Caco-2 (cell line): ENCODE measurements at regions not wholly inside any gene's neighbourhood (a gene's known extent, or its start where the extent isn't known, plus 50 kb on each side); places are given as distances from the start of the nearest gene placed in this dataset.

Source experiments
- BruUV-seq: library from RNA; stranded (reverse); fragments of 400-500 nt; replicated peaks from 2 replicates; lab custom pipeline; 2021; lab: Mats Ljungman, UMichigan
- CTCF ChIA-PET: fragments of 300-600 bp; sonication (Branson Sonifier 250); formaldehyde crosslinking; loops from one replicate; lab custom pipeline; 2022; ENCODE audit warnings: antibody characterized with exemption; lab: Charles Lee
- POLR2A ChIA-PET: fragments of 300-600 bp; sonication (Branson Sonifier 250); formaldehyde crosslinking; loops from one replicate; lab custom pipeline; 2022; ENCODE audit warnings: antibody characterized with exemption; lab: Charles Lee
- DNase-seq, 2 experiments: peaks; one replicate each; pipeline versions ENCODE4 v3.0.0 to v3.0.0-alpha.2; 2020 to 2022
- H3K27me3 ChIP-seq: replicated peaks from 2 replicates; pipeline ENCODE4 v1.6.0; 2011; ENCODE audit warnings: low read length; ENCODE audit not compliant: control insufficient read depth, insufficient read depth
- H3K36me3 ChIP-seq: 2 replicates; pipeline ENCODE4 v1.5.1; 2011; ENCODE audit warnings: low read length; ENCODE audit not compliant: control insufficient read depth, insufficient read depth
- H3K4me1 ChIP-seq: fragments of 250-450 bp; sonication (Bioruptor Pico); 2 replicates; pipeline ENCODE4 v1.5.1; 2020; ENCODE audit warnings: mild to moderate bottlenecking
- H3K4me3 ChIP-seq: 2 replicates; pipeline ENCODE4 v1.5.1; 2011; ENCODE audit warnings: low read depth, mild to moderate bottlenecking, control low read depth, low read length
- H3K9me3 ChIP-seq: fragments of 250-450 bp; sonication (Bioruptor Pico); 2 replicates; pipeline ENCODE4 v1.5.1; 2020; ENCODE audit warnings: mild to moderate bottlenecking, moderate library complexity
- H3K27ac Mint-ChIP-seq: one replicate; pipeline ENCODE4 v1.8.0; 2022; ENCODE audit warnings: mixed read lengths; ENCODE audit not compliant: unreplicated experiment
- H3K27me3 Mint-ChIP-seq: one replicate; pipeline ENCODE4 v1.8.0; 2022; ENCODE audit warnings: mixed read lengths; ENCODE audit not compliant: insufficient read depth, unreplicated experiment
- H3K36me3 Mint-ChIP-seq: one replicate; pipeline ENCODE4 v1.8.0; 2022; ENCODE audit warnings: mild to moderate bottlenecking, mixed read lengths; ENCODE audit not compliant: insufficient read depth, unreplicated experiment
- H3K4me1 Mint-ChIP-seq: one replicate; pipeline ENCODE4 v1.8.0; 2022; ENCODE audit warnings: low read depth, mixed read lengths; ENCODE audit not compliant: unreplicated experiment
- H3K4me3 Mint-ChIP-seq: one replicate; pipeline ENCODE4 v1.8.0; 2022; ENCODE audit warnings: mild to moderate bottlenecking, moderate library complexity, mixed read lengths; ENCODE audit not compliant: unreplicated experiment
- H3K9me3 Mint-ChIP-seq: one replicate; pipeline ENCODE4 v1.8.0; 2022; ENCODE audit warnings: mixed read lengths; ENCODE audit not compliant: unreplicated experiment
- CTCF ChIP-seq, 2 experiments: fragments of 200-600 bp in 1 of 2; IDR thresholded peaks; 1 replicate in 1 of 2; 2 replicates in 1 of 2; pipeline versions ENCODE4 v1.5.1 to v1.8.0; 2011 to 2022; ENCODE audit warnings: antibody characterized with exemption in 1 of 2, control low read depth in 1 of 2, inconsistent platforms in 1 of 2, low read depth in 1 of 2, low read length in 1 of 2, mild to moderate bottlenecking in 1 of 2, moderate library complexity in 1 of 2; ENCODE audit not compliant: insufficient read depth in 1 of 2, severe bottlenecking in 1 of 2, unreplicated experiment in 1 of 2
- intact Hi-C: fragments of 100-400 bp; cut with micrococcal nuclease; formaldehyde crosslinking; loops from one replicate; pipeline ENCODE4 v1.10.0; 2022; ENCODE audit not compliant: unreplicated experiment

- POLR2A ChIA-PET: no interaction called here
- BruUV-seq: no TSS peak
- CTCF ChIA-PET: no interaction called here
Observed at GRCh38 chr4:23105759-23106370, 413.1 kb downstream of the GBA3 start.

GRCh38 chr4:23097251-23097650, 404.5 kb downstream of the GBA3 start:
- no peak overlapping the region for H3K27ac Mint-ChIP-seq

More at GRCh38 chr4:23105759-23106370, 413.1 kb downstream of the GBA3 start:
- Mint-ChIP-seq H3K27ac (no peak overlapping the region), H3K4me1 (no peaks in the 10 kb centered on the region), H3K27me3 (no peaks in the 10 kb centered on the region), H3K9me3 (no peaks in the 10 kb centered on the region), H3K4me3 (no peak overlapping the region), H3K36me3 (no peaks in the 10 kb centered on the region)
- no peak for DNase-seq
- intact Hi-C loops: no loop called here
- no peak for TF ChIP-seq CTCF (IDR thresholded peaks at IDR 0.05; ENCODE audit: insufficient read depth in 1 of 2, low read depth in 1 of 2, low read length in 1 of 2, severe bottlenecking in 1 of 2, unreplicated experiment in 1 of 2)
- no peaks in the 10 kb centered on the region for H3K36me3 ChIP-seq
- H3K4me1 ChIP-seq: peaks cover 4% of the 10 kb centered on the region; the same call in 1 of the 2 replicates
- H3K4me3 ChIP-seq: no peak overlapping the region
- H3K27me3 ChIP-seq: no peaks in the 10 kb centered on the region
- no peaks in the 10 kb centered on the region for H3K9me3 ChIP-seq

GRCh38 chr4:23091711-23092110, 399.0 kb downstream of the GBA3 start:
- DNase-seq: no peak
- no peak overlapping the region for H3K4me3 Mint-ChIP-seq
- H3K27me3 Mint-ChIP-seq: no peaks in the 10 kb centered on the region
- H3K4me1 ChIP-seq: no peaks in the 10 kb centered on the region
- no peaks in the 10 kb centered on the region for H3K9me3 Mint-ChIP-seq
- H3K27ac Mint-ChIP-seq: no peak overlapping the region
- H3K4me3 ChIP-seq: no peak overlapping the region
- H3K9me3 ChIP-seq: no peaks in the 10 kb centered on the region
- H3K27me3 ChIP-seq: no peaks in the 10 kb centered on the region
- H3K4me1 Mint-ChIP-seq: no peaks in the 10 kb centered on the region
- TF ChIP-seq CTCF (IDR thresholded peaks at IDR 0.05; ENCODE audit: insufficient read depth in 1 of 2, low read depth in 1 of 2, low read length in 1 of 2, severe bottlenecking in 1 of 2, unreplicated experiment in 1 of 2): no peak
- intact Hi-C loops: no loop called here
- H3K36me3 ChIP-seq: no peaks in the 10 kb centered on the region
- POLR2A ChIA-PET: no interaction called here
- H3K36me3 Mint-ChIP-seq: no peaks in the 10 kb centered on the region
- CTCF ChIA-PET: no interaction called here
- BruUV-seq: no TSS peak

More at GRCh38 chr4:23097251-23097650, 404.5 kb downstream of the GBA3 start:
- ChIA-PET CTCF (no interaction called here), POLR2A (no interaction called here)
- H3K36me3 ChIP-seq: no peaks in the 10 kb centered on the region
- no peaks in the 10 kb centered on the region for H3K9me3 ChIP-seq
- no TSS peak for BruUV-seq
- no peak overlapping the region for H3K4me3 ChIP-seq
- H3K4me3 Mint-ChIP-seq: no peak overlapping the region
- no peak for TF ChIP-seq CTCF (IDR thresholded peaks at IDR 0.05; ENCODE audit: insufficient read depth in 1 of 2, low read depth in 1 of 2, low read length in 1 of 2, severe bottlenecking in 1 of 2, unreplicated experiment in 1 of 2)
- no peaks in the 10 kb centered on the region for H3K9me3 Mint-ChIP-seq
- no peaks in the 10 kb centered on the region for H3K27me3 ChIP-seq
- no peaks in the 10 kb centered on the region for H3K4me1 Mint-ChIP-seq
- H3K27me3 Mint-ChIP-seq: no peaks in the 10 kb centered on the region
- no peaks in the 10 kb centered on the region for H3K36me3 Mint-ChIP-seq
- no peak for DNase-seq
- no peaks in the 10 kb centered on the region for H3K4me1 ChIP-seq
- intact Hi-C loops: no loop called here
